Endothelial cell of umbilical vein (primary cell): ENCODE measurements at regions not wholly inside any gene's neighbourhood (a gene's known extent, or its start where the extent isn't known, plus 50 kb on each side); places are given as distances from the start of the nearest gene placed in this dataset.

Experiments used
- BruUV-seq: library from RNA; stranded (reverse); fragments of 400-500 nt; replicated peaks from 2 replicates; lab custom pipeline; 2021; lab: Mats Ljungman, UMichigan
- CTCF ChIA-PET: fragments of 300-600, 350-600 bp; sonication (Branson Sonifier 250); formaldehyde crosslinking; loops from one replicate; lab custom pipeline; 2021; ENCODE audit warnings: antibody characterized with exemption, inconsistent platforms; lab: Charles Lee
- POLR2A ChIA-PET: fragments of 300-600, 350-600 bp; sonication (Branson Sonifier 250); formaldehyde crosslinking; loops from one replicate; lab custom pipeline; 2021; ENCODE audit warnings: antibody characterized with exemption, inconsistent platforms; lab: Charles Lee
- DNase-seq: peaks from one replicate; pipeline ENCODE4 v3.0.0-alpha.2; 2011; ENCODE audit warnings: low read depth, low spot score
- FAIRE-seq: peaks from 2 replicates; lab custom pipeline; 2011; peaks lifted over from hg19 to GRCh38; lab: Jason Lieb, UNC
- H2AFZ ChIP-seq: 2 replicates; pipeline ENCODE4 v1.6.0; 2012; ENCODE audit warnings: low read depth, low read length, control low read depth, inconsistent platforms
- H3K27ac ChIP-seq: 2 replicates; pipeline ENCODE4 v1.5.1; 2011; ENCODE audit warnings: low read depth, mild to moderate bottlenecking, control low read depth, low read length, moderate library complexity; ENCODE audit not compliant: insufficient read depth
- H3K27me3 ChIP-seq, 2 experiments: 2 replicates each; pipeline versions ENCODE4 v1.6.0 to v1.6.1; 2011; ENCODE audit warnings: low read length in 2 of 2, mixed read lengths in 1 of 2; ENCODE audit not compliant: control insufficient read depth in 2 of 2, insufficient read depth in 2 of 2
- H3K36me3 ChIP-seq, 2 experiments: 2 replicates in 1 of 2; 3 replicates in 1 of 2; pipeline ENCODE4 v1.5.1; 2011; ENCODE audit warnings: low read length in 2 of 2, mild to moderate bottlenecking in 1 of 2, moderate library complexity in 1 of 2; ENCODE audit not compliant: control insufficient read depth in 2 of 2, insufficient read depth in 2 of 2; ENCODE audit errors: extremely low read depth in 1 of 2
- H3K4me1 ChIP-seq: 3 replicates; pipeline ENCODE4 v1.5.1; 2011; ENCODE audit warnings: mild to moderate bottlenecking, low read length; ENCODE audit not compliant: control insufficient read depth, insufficient read depth; ENCODE audit errors: extremely low read depth
- H3K4me2 ChIP-seq: 2 replicates; pipeline ENCODE4 v1.6.1; 2011; ENCODE audit warnings: low read length, control low read depth, mixed read lengths; ENCODE audit not compliant: insufficient read depth
- H3K4me3 ChIP-seq, 3 experiments: fragments of 200-600 bp in 1 of 3; sonication (generic), shearing (Covaris generic) in 1 of 3; replicated peaks in 1 of 3; 2 replicates each; pipeline ENCODE4 v1.5.1; 2011 to 2016; ENCODE audit warnings: control low read depth in 3 of 3, low read length in 3 of 3, mild to moderate bottlenecking in 2 of 3, inconsistent platforms in 1 of 3, low read depth in 1 of 3, moderate library complexity in 1 of 3; ENCODE audit not compliant: insufficient read depth in 1 of 3
- H3K79me2 ChIP-seq: 2 replicates; pipeline ENCODE4 v1.6.0; 2012; ENCODE audit warnings: low read length, inconsistent platforms; ENCODE audit not compliant: control insufficient read depth, insufficient read depth
- H3K9ac ChIP-seq: replicated peaks from 2 replicates; pipeline ENCODE3; 2011; ENCODE audit warnings: low read length, control low read depth; ENCODE audit not compliant: insufficient read depth; ENCODE audit errors: extremely low read depth
- H3K9me1 ChIP-seq: replicated peaks from 3 replicates; pipeline ENCODE4 v1.6.0; 2011; ENCODE audit warnings: mild to moderate bottlenecking, low read length; ENCODE audit not compliant: control insufficient read depth, insufficient read depth; ENCODE audit errors: extremely low read depth
- H3K9me3 ChIP-seq: replicated peaks from 2 replicates; pipeline ENCODE4 v1.5.1; 2012; ENCODE audit warnings: low read length, inconsistent platforms; ENCODE audit not compliant: control insufficient read depth, insufficient read depth
- H4K20me1 ChIP-seq: replicated peaks from 2 replicates; pipeline ENCODE3; 2011; ENCODE audit warnings: mild to moderate bottlenecking, low read length; ENCODE audit not compliant: control insufficient read depth, insufficient read depth; ENCODE audit errors: extremely low read depth
- CTCF ChIP-seq, 2 donors: IDR thresholded peaks; 1 replicate in 1 of 2; 2 replicates in 1 of 2; pipeline ENCODE4 v1.5.1; 2011; ENCODE audit warnings: low read length in 2 of 2, mild to moderate bottlenecking in 2 of 2, moderate library complexity in 2 of 2, control low read depth in 1 of 2, inconsistent platforms in 1 of 2, low read depth in 1 of 2; ENCODE audit not compliant: insufficient read depth in 1 of 2; ENCODE audit errors: extremely low read depth in 1 of 2
- EZH2 ChIP-seq: IDR thresholded peaks from 2 replicates; pipeline ENCODE4 v1.6.1; 2012; ENCODE audit warnings: borderline replicate concordance, low read depth, mild to moderate bottlenecking, moderate library complexity, low read length, inconsistent platforms; ENCODE audit not compliant: severe bottlenecking
- FOS ChIP-seq: IDR thresholded peaks from 2 replicates; pipeline ENCODE4 v1.6.1; 2011; ENCODE audit warnings: mild to moderate bottlenecking, low read length, moderate library complexity, borderline replicate concordance; ENCODE audit not compliant: insufficient read depth
- GATA2 ChIP-seq: IDR thresholded peaks from 2 replicates; pipeline ENCODE4 v1.7.0; 2011; ENCODE audit warnings: low read depth, mild to moderate bottlenecking, moderate library complexity, mixed read lengths, low read length; ENCODE audit not compliant: insufficient read length, insufficient read depth
- MAX ChIP-seq: IDR thresholded peaks from 2 replicates; pipeline ENCODE4 v1.6.1; 2011; ENCODE audit not compliant: insufficient read depth, insufficient read length
- MYC ChIP-seq: IDR thresholded peaks from one replicate; pipeline ENCODE4 v1.6.1; 2011; ENCODE audit warnings: mild to moderate bottlenecking, low read depth, low read length
- POLR2A ChIP-seq: IDR thresholded peaks from 2 replicates; pipeline ENCODE4 v1.6.1; 2012; ENCODE audit warnings: low read depth, mild to moderate bottlenecking, control low read depth, low read length
- POLR2AphosphoS5 ChIP-seq: IDR thresholded peaks from 2 replicates; pipeline ENCODE4 v1.6.1; 2012; ENCODE audit warnings: low read depth, mild to moderate bottlenecking, control low read depth, low read length, moderate library complexity; ENCODE audit not compliant: insufficient read depth
- dilution Hi-C: fragments of 300-500 bp; cut with MboI; formaldehyde crosslinking; loops from one replicate; pipeline ENCODE4 v1.15.0; 2019; ENCODE audit warnings: low sequenced_read_pairs; ENCODE audit not compliant: extremely low pct_ligation_motif_present
- intact Hi-C: fragments of 100-400 bp; cut with micrococcal nuclease; formaldehyde crosslinking; loops from one replicate; pipeline ENCODE4 v1.10.0; 2022

DNA sequence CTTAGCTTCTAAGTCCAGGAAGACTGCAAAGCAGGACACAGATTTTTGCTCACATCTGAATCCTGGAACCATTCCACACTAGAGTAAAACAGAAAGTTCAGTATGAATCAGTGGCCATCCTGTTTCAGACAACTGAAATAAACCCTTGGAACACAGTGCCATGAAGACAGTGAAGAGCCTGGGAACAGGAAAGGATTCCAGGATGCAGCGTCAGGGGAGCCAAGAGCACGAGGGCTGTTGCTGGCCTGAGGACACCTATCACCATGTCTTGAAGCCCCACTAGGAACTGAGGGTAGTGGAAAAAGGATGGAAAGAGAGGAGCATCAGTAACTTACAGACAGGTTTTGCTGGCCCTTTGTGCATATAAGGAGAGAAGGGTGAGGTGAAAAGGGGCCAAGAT is 115.3 kb upstream of the FSTL4 start:
- BruUV-seq = no TSS peak
- POLR2A ChIA-PET = no interaction called here
- DNase-seq (peak; percentile 15), FAIRE-seq (no peak)
- no peak for TF ChIP-seq CTCF (IDR thresholded peaks at IDR 0.05; ENCODE audit: extremely low read depth in 1 of 2, insufficient read depth in 1 of 2, low read depth in 1 of 2, low read length in 2 of 2)
- no peak for TF ChIP-seq EZH2
- TF ChIP-seq POLR2A = no peak
- no peak for TF ChIP-seq MYC
- TF ChIP-seq FOS = no peak
- no peak for TF ChIP-seq MAX
- TF ChIP-seq POLR2AphosphoS5 = no peak
- TF ChIP-seq GATA2 = no peak
- no peaks in the 10 kb centered on the region for H3K79me2 ChIP-seq
- no peaks in the 10 kb centered on the region for H4K20me1 ChIP-seq
- dilution Hi-C loops (no loop called here), intact Hi-C loops (no loop called here)
- no peaks in the 10 kb centered on the region for H3K9me3 ChIP-seq
- no peak overlapping the region for H2AFZ ChIP-seq
- no peaks in the 10 kb centered on the region for H3K9me1 ChIP-seq
- H3K4me1 ChIP-seq = no peaks in the 10 kb centered on the region
- no peak overlapping the region for H3K4me3 ChIP-seq
- no peak overlapping the region for H3K27ac ChIP-seq
- CTCF ChIA-PET = no interaction called here
- peaks cover 0 to 5% of the 10 kb centered on the region in 2 experiments for H3K27me3 ChIP-seq
- H3K36me3 ChIP-seq = no peaks in the 10 kb centered on the region
- no peak overlapping the region for H3K4me2 ChIP-seq
- no peak overlapping the region for H3K9ac ChIP-seq
